ENCODE measurements at regions not wholly inside any gene's neighbourhood (a gene's known extent, or its start where the extent isn't known, plus 50 kb on each side); places are given as distances from the start of the nearest gene placed in this dataset.

DNA sequence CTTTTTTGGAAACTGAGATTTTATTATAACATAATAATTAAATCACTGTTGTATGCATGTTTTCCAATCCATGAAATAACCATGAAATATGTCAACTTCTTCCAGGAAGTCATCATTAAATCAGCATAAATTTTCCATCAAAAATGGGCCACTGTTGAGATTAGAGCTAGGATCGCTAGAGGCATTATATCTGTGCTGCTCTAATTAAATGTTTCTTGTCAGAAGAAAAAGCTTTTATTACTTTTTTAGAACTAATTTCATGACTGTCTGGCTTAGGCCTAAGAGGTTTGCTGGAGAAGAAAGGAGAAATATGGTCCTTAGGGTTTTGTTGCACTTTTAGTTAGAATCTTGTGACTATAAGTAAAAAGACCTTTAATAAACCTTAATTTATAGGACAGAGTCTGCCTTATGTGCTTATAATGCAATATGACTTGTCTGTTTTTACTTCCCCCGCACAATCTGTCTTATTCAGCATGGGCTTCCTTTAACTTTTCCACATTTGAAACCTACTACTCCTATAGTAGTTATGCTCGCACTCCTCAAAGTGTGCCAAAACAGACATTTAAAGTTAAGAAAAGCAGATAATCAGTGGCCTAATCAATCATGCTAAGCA, 363.4 kb upstream of the GCFC2 start:
- TF ChIP-seq, protein P1, sequence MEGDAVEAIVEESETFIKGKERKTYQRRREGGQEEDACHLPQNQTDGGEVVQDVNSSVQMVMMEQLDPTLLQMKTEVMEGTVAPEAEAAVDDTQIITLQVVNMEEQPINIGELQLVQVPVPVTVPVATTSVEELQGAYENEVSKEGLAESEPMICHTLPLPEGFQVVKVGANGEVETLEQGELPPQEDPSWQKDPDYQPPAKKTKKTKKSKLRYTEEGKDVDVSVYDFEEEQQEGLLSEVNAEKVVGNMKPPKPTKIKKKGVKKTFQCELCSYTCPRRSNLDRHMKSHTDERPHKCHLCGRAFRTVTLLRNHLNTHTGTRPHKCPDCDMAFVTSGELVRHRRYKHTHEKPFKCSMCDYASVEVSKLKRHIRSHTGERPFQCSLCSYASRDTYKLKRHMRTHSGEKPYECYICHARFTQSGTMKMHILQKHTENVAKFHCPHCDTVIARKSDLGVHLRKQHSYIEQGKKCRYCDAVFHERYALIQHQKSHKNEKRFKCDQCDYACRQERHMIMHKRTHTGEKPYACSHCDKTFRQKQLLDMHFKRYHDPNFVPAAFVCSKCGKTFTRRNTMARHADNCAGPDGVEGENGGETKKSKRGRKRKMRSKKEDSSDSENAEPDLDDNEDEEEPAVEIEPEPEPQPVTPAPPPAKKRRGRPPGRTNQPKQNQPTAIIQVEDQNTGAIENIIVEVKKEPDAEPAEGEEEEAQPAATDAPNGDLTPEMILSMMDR (IDR thresholded peaks at IDR 0.05), result no peak
- no peak for TF ChIP-seq POLR2A (IDR thresholded peaks at IDR 0.05)
